ENCODE measurements at regions not wholly inside any gene's neighbourhood (a gene's known extent, or its start where the extent isn't known, plus 50 kb on each side); places are given as distances from the start of the nearest gene placed in this dataset.
A peak's percentile ranks its signal among the peaks of the same experiment; 100 is the strongest.

- H3K4me3 ChIP-seq (ENCODE audit: low read depth, low read length) = no peak overlapping the region
- TF ChIP-seq, protein P1, sequence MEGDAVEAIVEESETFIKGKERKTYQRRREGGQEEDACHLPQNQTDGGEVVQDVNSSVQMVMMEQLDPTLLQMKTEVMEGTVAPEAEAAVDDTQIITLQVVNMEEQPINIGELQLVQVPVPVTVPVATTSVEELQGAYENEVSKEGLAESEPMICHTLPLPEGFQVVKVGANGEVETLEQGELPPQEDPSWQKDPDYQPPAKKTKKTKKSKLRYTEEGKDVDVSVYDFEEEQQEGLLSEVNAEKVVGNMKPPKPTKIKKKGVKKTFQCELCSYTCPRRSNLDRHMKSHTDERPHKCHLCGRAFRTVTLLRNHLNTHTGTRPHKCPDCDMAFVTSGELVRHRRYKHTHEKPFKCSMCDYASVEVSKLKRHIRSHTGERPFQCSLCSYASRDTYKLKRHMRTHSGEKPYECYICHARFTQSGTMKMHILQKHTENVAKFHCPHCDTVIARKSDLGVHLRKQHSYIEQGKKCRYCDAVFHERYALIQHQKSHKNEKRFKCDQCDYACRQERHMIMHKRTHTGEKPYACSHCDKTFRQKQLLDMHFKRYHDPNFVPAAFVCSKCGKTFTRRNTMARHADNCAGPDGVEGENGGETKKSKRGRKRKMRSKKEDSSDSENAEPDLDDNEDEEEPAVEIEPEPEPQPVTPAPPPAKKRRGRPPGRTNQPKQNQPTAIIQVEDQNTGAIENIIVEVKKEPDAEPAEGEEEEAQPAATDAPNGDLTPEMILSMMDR (IDR thresholded peaks at IDR 0.05; ENCODE audit: control insufficient read depth, extremely low read depth, insufficient read depth) = peak; percentile 28; the same call in 1 of the 2 replicates
- peak; percentile 10 for DNase-seq (ENCODE audit: low read depth)
These were observed 74.8 kb upstream of the PDE4B start for GRCh38 chr1:65717815-65718454.

GRCh38 chr1:65719391-65719790, 73.3 kb upstream of the PDE4B start:
- TF ChIP-seq, protein P1 (IDR thresholded peaks at IDR 0.05; ENCODE audit: control insufficient read depth, extremely low read depth, insufficient read depth) = no peak
- DNase-seq (ENCODE audit: low read depth) = no peak
- H3K4me3 ChIP-seq (ENCODE audit: low read depth, low read length) = no peak overlapping the region

- TF ChIP-seq, protein P1 (IDR thresholded peaks at IDR 0.05; ENCODE audit: control insufficient read depth, extremely low read depth, insufficient read depth) = no peak
- no peak for DNase-seq (ENCODE audit: low read depth)
- H3K4me3 ChIP-seq (ENCODE audit: low read depth, low read length) = no peak overlapping the region
These were observed 70.2 kb upstream of the PDE4B start for GRCh38 chr1:65722461-65722860.

DNA sequence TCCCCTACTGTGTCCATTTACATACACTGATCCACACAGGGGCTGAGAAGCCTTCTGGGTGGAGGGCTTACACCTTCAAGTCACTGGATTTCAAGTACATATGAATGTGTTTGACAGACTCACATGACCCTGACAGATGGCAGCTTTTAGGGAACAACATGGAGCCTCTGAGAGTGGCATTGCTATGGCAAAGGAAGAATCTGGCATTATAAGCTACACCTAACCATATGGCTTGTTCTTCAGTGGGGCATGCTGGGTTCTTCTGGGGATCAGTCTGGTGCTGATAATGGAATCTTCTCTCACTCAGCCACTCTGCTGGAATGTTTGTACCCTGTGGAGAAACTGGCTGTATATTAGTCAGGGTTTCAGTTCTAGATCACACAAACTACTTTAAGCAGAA, 68.5 kb upstream of the PDE4B start:
- TF ChIP-seq, protein P1 (IDR thresholded peaks at IDR 0.05; ENCODE audit: control insufficient read depth, extremely low read depth, insufficient read depth) = no peak

DNA sequence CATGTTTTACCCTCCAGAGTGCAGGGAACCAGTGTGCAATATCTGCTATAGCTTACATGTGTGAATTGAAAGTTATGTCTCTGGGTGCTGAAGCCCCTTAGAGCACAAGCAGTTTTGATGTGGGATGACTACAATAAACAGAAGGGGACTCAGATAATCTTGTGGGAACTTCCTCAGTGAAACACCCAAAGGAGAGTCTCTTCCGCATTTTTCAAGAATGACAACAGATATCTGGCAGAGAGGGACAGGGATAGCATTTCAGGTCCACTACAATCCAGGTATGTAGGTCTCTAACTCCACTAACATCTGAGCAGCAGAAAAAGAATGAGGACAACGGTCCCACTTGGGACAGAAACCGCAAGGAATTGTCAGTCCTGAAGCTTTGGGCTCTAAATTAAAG, 67.6 kb upstream of the PDE4B start:
- DNase-seq (ENCODE audit: low read depth) = no peak
- H3K4me3 ChIP-seq (ENCODE audit: low read depth, low read length) = no peak overlapping the region
- TF ChIP-seq, protein P1 (IDR thresholded peaks at IDR 0.05; ENCODE audit: control insufficient read depth, extremely low read depth, insufficient read depth) = no peak

More for the DNA sequence above, 68.5 kb upstream of the PDE4B start:
- H3K4me3 ChIP-seq (ENCODE audit: low read depth, low read length) = no peak overlapping the region
- DNase-seq (ENCODE audit: low read depth) = no peak

DNA sequence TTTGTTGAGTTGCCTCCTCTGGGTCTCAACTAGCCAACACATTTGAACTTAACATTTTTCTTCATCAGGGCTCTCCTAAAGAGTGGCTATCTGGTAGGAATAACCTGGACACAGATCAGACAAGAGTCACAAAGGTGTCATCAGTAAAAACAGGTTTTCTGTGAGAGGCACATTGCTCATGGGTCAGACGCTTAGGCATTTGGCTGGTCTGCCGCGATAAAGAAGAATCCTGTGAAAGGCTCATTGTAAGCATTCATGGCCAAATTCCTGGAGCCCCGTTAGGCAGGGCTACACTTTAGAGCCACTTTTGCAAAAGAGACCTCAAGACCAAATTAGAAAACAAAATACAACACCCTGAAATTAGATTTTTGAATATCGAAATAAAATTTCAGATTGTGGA, 64.2 kb upstream of the PDE4B start:
- no peak overlapping the region for H3K4me3 ChIP-seq (ENCODE audit: low read depth, low read length)
- DNase-seq (ENCODE audit: low read depth) = no peak
- TF ChIP-seq, protein P1 (IDR thresholded peaks at IDR 0.05; ENCODE audit: control insufficient read depth, extremely low read depth, insufficient read depth) = no peak

GRCh38 chr1:65729259-65729658, 63.4 kb upstream of the PDE4B start:
- no peak overlapping the region for H3K4me3 ChIP-seq (ENCODE audit: low read depth, low read length)
- TF ChIP-seq, protein P1 (IDR thresholded peaks at IDR 0.05; ENCODE audit: control insufficient read depth, extremely low read depth, insufficient read depth) = no peak
- DNase-seq (ENCODE audit: low read depth) = no peak
